RWPE2 (cell line): ENCODE measurements at regions not wholly inside any gene's neighbourhood (a gene's known extent, or its start where the extent isn't known, plus 50 kb on each side); places are given as distances from the start of the nearest gene placed in this dataset.
A peak's percentile ranks its signal among the peaks of the same experiment; 100 is the strongest.

Experiments used
- ATAC-seq: fragments of 200-7000 bp; cut with Tn5 transposase; 3 replicates; pipeline ENCODE4 v1.9.1; 2021; ENCODE audit warnings: low read depth
- DNase-seq: peaks from one replicate; pipeline ENCODE4 v3.0.0-alpha.2; 2020; ENCODE audit warnings: low spot score
- H3K27ac ChIP-seq: fragments of 450-650 bp; 2 replicates; pipeline ENCODE4 v1.5.1; 2017; ENCODE audit warnings: mild to moderate bottlenecking; ENCODE audit not compliant: poor library complexity, severe bottlenecking
- H3K27me3 ChIP-seq: fragments of 250-450 bp; sonication (Bioruptor Pico); 2 replicates; pipeline ENCODE4 v1.5.1; 2021; ENCODE audit warnings: mild to moderate bottlenecking, moderate library complexity; ENCODE audit not compliant: insufficient read depth, poor library complexity, severe bottlenecking
- H3K36me3 ChIP-seq: fragments of 250-450 bp; sonication (Bioruptor Pico); 2 replicates; pipeline ENCODE4 v1.5.1; 2020; ENCODE audit warnings: low read depth, mild to moderate bottlenecking, moderate library complexity
- H3K4me1 ChIP-seq: fragments of 250-450 bp; sonication (Bioruptor Pico); 2 replicates; pipeline ENCODE4 v1.5.1; 2021; ENCODE audit warnings: mild to moderate bottlenecking, moderate library complexity; ENCODE audit not compliant: insufficient read depth, poor library complexity, severe bottlenecking
- H3K4me3 ChIP-seq: fragments of 250-450 bp; sonication (Bioruptor Pico); 2 replicates; pipeline ENCODE4 v1.5.1; 2021; ENCODE audit warnings: mild to moderate bottlenecking, moderate library complexity; ENCODE audit not compliant: severe bottlenecking
- H3K9me3 ChIP-seq: fragments of 250-450 bp; sonication (Bioruptor Pico); 2 replicates; pipeline ENCODE4 v1.5.1; 2021; ENCODE audit warnings: mild to moderate bottlenecking, moderate library complexity; ENCODE audit not compliant: severe bottlenecking
- TF ChIP-seq, protein P1 (sequence below): fragments of 450-650 bp; IDR thresholded peaks from one replicate; pipeline ENCODE4 v1.5.1; 2017; ENCODE audit warnings: mild to moderate bottlenecking, moderate library complexity; ENCODE audit not compliant: poor library complexity, severe bottlenecking

- Histone ChIP-seq H3K9me3 (no peaks in the 10 kb centered on the region), H3K27me3 (no peaks in the 10 kb centered on the region), H3K27ac (no peak overlapping the region), H3K36me3 (no peaks in the 10 kb centered on the region), H3K4me1 (no peaks in the 10 kb centered on the region), H3K4me3 (no peak overlapping the region)
- DNase-seq = no peak
- TF ChIP-seq, protein P1, sequence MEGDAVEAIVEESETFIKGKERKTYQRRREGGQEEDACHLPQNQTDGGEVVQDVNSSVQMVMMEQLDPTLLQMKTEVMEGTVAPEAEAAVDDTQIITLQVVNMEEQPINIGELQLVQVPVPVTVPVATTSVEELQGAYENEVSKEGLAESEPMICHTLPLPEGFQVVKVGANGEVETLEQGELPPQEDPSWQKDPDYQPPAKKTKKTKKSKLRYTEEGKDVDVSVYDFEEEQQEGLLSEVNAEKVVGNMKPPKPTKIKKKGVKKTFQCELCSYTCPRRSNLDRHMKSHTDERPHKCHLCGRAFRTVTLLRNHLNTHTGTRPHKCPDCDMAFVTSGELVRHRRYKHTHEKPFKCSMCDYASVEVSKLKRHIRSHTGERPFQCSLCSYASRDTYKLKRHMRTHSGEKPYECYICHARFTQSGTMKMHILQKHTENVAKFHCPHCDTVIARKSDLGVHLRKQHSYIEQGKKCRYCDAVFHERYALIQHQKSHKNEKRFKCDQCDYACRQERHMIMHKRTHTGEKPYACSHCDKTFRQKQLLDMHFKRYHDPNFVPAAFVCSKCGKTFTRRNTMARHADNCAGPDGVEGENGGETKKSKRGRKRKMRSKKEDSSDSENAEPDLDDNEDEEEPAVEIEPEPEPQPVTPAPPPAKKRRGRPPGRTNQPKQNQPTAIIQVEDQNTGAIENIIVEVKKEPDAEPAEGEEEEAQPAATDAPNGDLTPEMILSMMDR = peak; percentile 13
- ATAC-seq = 0 out of 3 replicates have a peak, but pooled peaks have one; percentile 25
Measured at GRCh38 chr2:898319-898718, 52.3 kb upstream of the SNTG2 start.

DNA sequence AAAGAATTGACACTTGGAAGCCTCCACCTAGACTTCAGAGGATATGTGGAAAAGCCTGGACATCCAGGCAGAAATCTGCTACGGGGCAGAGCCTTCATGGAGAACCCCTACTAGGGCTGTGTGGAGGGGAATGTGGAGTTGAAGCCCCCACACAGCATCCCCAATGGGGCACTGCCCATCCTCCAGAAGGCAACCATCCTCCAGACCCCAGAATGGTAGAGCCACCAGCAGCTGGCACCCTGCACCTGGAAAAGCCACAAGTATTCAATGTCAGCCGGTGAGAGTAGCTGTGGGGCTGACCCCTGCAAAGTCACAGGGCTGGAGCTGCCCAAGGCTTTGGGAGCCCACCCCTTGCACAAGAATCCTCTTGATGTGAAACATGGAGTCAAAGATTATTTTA is 53.6 kb upstream of the SNTG2 start:
- DNase-seq (no peak), ATAC-seq (no peak)
- TF ChIP-seq, protein P1 = no peak
- no peaks in the 10 kb centered on the region for H3K9me3 ChIP-seq
- no peak overlapping the region for H3K4me3 ChIP-seq
- H3K36me3 ChIP-seq = no peaks in the 10 kb centered on the region
- no peak overlapping the region for H3K27ac ChIP-seq
- H3K27me3 ChIP-seq = no peaks in the 10 kb centered on the region
- H3K4me1 ChIP-seq = no peaks in the 10 kb centered on the region

- 0 out of 3 replicates have a peak, but pooled peaks have one; percentile 44 for ATAC-seq
- H3K4me3 ChIP-seq = no peak overlapping the region
- TF ChIP-seq, protein P1 = no peak
Measured at GRCh38 chr2:893311-893710, 57.3 kb upstream of the SNTG2 start.

GRCh38 chr2:892892-893291 is 57.8 kb upstream of the SNTG2 start:
- TF ChIP-seq, protein P1 = no peak
- H3K4me3 ChIP-seq = no peak overlapping the region
- no peak for ATAC-seq

More at GRCh38 chr2:893311-893710, 57.3 kb upstream of the SNTG2 start:
- Histone ChIP-seq H3K27me3 (no peaks in the 10 kb centered on the region), H3K27ac (no peak overlapping the region), H3K36me3 (no peaks in the 10 kb centered on the region), H3K4me1 (no peaks in the 10 kb centered on the region), H3K9me3 (no peaks in the 10 kb centered on the region)
- DNase-seq = no peak

DNA sequence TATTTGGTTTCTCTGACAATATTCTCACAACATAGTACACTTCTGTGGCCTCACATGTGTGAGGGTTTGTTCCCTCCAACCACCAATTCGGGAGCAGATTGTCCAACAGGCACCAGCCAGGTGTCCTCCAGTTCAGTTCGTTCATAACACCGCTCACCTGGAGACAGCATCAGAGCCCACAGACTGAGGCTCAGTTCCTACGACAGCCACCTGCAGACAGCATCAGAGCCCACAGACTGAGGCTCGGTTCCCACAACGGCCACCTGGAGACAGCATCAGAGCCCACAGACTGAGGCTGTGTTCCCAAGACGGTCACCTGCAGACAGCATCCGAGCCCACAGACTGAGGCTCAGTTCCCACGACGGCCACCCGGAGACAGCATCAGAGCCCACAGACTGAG is 58.2 kb upstream of the SNTG2 start:
- Histone ChIP-seq H3K27ac (no peak overlapping the region), H3K9me3 (no peaks in the 10 kb centered on the region), H3K36me3 (no peaks in the 10 kb centered on the region), H3K4me1 (no peaks in the 10 kb centered on the region), H3K27me3 (no peaks in the 10 kb centered on the region), H3K4me3 (no peak overlapping the region)
- ATAC-seq = no peak
- no peak for DNase-seq
- TF ChIP-seq, protein P1 = no peak

More at GRCh38 chr2:892892-893291, 57.8 kb upstream of the SNTG2 start:
- H3K27ac ChIP-seq = no peak overlapping the region
- DNase-seq = no peak
- H3K27me3 ChIP-seq = no peaks in the 10 kb centered on the region
- H3K9me3 ChIP-seq = no peaks in the 10 kb centered on the region
- H3K36me3 ChIP-seq = no peaks in the 10 kb centered on the region
- no peaks in the 10 kb centered on the region for H3K4me1 ChIP-seq
